Neural cell (in vitro differentiated cells): ENCODE measurements at regions not wholly inside any gene's neighbourhood (a gene's known extent, or its start where the extent isn't known, plus 50 kb on each side); places are given as distances from the start of the nearest gene placed in this dataset.

Experiments
- EP300 ChIP-seq: fragments of 450-650 bp; conservative IDR thresholded peaks from 2 replicates; pipeline ENCODE4 v1.6.1; 2014; ENCODE audit warnings: antibody characterized with exemption, mild to moderate bottlenecking, moderate library complexity; ENCODE audit not compliant: poor library complexity, severe bottlenecking
- EZH2 ChIP-seq: fragments of 200-600, 300-800 bp; shearing (Covaris generic), sonication (generic); IDR thresholded peaks from 2 replicates; pipeline ENCODE4 v1.6.1; 2014; ENCODE audit warnings: antibody characterized with exemption, low read length, borderline replicate concordance, mild to moderate bottlenecking; ENCODE audit not compliant: insufficient read depth, poor library complexity, severe bottlenecking
- TAF1 ChIP-seq: IDR thresholded peaks from 2 replicates; pipeline ENCODE4 v1.6.1; 2012; ENCODE audit warnings: low read depth
- TF ChIP-seq, protein P1 (sequence below): fragments of 450-650 bp; IDR thresholded peaks from 2 replicates; pipeline ENCODE4 v1.5.1; 2014; ENCODE audit warnings: antibody characterized with exemption, mild to moderate bottlenecking, moderate library complexity; ENCODE audit not compliant: poor library complexity, severe bottlenecking

DNA sequence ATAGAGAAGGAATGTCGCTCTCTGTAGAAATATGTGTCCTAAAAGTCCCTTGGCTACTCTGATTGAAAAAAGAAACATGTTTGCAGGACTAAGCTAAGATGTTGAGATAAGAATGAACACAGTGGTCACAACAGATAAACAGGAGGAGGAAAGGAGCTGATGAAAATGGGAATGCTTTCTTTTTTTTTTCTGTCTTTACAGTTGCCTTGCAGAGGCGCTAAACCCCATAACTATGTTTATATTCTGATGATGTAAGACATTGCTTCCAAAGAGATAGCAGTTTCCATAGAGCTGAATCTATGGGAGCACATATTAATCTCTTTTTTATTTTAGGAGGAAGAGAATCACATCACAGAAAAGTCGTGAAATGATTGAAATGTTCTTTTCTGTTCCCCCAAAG is 153.5 kb upstream of the LYZL1 start:
- TF ChIP-seq, protein P1, sequence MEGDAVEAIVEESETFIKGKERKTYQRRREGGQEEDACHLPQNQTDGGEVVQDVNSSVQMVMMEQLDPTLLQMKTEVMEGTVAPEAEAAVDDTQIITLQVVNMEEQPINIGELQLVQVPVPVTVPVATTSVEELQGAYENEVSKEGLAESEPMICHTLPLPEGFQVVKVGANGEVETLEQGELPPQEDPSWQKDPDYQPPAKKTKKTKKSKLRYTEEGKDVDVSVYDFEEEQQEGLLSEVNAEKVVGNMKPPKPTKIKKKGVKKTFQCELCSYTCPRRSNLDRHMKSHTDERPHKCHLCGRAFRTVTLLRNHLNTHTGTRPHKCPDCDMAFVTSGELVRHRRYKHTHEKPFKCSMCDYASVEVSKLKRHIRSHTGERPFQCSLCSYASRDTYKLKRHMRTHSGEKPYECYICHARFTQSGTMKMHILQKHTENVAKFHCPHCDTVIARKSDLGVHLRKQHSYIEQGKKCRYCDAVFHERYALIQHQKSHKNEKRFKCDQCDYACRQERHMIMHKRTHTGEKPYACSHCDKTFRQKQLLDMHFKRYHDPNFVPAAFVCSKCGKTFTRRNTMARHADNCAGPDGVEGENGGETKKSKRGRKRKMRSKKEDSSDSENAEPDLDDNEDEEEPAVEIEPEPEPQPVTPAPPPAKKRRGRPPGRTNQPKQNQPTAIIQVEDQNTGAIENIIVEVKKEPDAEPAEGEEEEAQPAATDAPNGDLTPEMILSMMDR, result no peak
- TF ChIP-seq EZH2, result no peak
- TF ChIP-seq TAF1, result no peak
- TF ChIP-seq EP300, result no peak
